GM10248 (cell line): ENCODE measurements at regions not wholly inside any gene's neighbourhood (a gene's known extent, or its start where the extent isn't known, plus 50 kb on each side); places are given as distances from the start of the nearest gene placed in this dataset.

ENCODE experiments used
- CTCF ChIA-PET: fragments of 300-600 bp; sonication (Branson Sonifier 250); formaldehyde crosslinking; extraction: SDS; loops from one replicate; lab custom pipeline; 2021; ENCODE audit warnings: antibody characterized with exemption; lab: Yijun Ruan, JAX
- POLR2A ChIA-PET: fragments of 350-650 bp; sonication (Branson Sonifier 250); formaldehyde crosslinking; extraction: SDS; loops from one replicate; lab custom pipeline; 2020; ENCODE audit warnings: antibody characterized with exemption; lab: Yijun Ruan, JAX
- DNase-seq: peaks from one replicate; pipeline ENCODE4 v3.0.0; 2012; ENCODE audit errors: extremely low spot score
- TF ChIP-seq, protein P1 (sequence below): IDR thresholded peaks from 2 replicates; pipeline ENCODE4 v1.5.1; 2012; ENCODE audit warnings: mild to moderate bottlenecking, low read depth; ENCODE audit errors: extremely low read depth, missing control alignments, control extremely low read depth

DNA sequence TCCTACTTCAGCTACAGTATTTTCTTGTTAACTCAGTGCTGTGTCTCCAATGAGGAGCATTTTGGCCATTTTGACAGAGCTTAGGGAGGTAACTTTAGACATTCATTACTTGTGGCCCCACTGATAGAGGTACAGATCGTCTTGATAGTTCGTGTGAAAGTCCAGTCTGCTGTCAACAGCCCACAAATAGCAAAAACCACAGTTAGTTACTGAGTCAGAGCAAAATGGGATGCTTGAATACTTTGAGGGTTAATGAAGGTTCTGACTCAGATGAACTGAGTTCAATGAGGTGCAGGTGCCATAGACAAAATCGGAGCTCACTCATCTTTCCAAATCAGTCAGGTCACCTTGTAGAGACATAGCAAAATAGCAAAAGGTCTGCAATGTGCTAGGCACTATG, 163.1 kb upstream of the TLE4 start:
- ChIA-PET POLR2A (no interaction called here), CTCF (no interaction called here)
- TF ChIP-seq, protein P1, sequence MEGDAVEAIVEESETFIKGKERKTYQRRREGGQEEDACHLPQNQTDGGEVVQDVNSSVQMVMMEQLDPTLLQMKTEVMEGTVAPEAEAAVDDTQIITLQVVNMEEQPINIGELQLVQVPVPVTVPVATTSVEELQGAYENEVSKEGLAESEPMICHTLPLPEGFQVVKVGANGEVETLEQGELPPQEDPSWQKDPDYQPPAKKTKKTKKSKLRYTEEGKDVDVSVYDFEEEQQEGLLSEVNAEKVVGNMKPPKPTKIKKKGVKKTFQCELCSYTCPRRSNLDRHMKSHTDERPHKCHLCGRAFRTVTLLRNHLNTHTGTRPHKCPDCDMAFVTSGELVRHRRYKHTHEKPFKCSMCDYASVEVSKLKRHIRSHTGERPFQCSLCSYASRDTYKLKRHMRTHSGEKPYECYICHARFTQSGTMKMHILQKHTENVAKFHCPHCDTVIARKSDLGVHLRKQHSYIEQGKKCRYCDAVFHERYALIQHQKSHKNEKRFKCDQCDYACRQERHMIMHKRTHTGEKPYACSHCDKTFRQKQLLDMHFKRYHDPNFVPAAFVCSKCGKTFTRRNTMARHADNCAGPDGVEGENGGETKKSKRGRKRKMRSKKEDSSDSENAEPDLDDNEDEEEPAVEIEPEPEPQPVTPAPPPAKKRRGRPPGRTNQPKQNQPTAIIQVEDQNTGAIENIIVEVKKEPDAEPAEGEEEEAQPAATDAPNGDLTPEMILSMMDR = no peak
- no peak for DNase-seq

DNA sequence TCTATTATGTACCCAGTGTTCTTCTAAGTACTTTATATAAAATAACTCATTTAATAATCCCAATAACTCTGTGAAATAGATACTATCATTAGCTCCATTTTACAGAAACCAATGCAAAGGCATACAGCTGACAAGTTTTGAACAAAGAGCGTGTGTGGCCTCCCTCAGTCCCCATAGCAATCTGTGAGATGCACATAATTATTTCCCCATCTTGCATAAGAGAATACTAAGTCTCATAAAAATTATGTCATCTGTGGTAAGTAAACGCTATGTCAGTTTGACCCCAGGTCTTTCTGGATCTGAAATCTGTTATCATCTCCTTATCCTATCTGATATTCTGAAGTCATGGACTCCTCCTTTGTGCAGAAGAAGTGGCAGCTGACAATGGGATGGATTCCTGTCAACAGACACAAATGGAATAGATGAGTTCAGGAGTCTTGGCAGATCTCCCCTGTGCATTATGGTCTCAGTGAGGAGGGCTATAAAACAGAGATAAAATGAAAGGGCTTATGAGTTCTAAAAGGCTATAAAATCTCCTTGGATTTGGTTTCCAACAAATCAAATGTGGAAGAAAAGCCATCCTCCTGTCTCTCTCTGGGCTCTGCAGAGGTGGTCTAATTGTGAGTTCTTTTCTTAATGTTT, 162.5 kb upstream of the TLE4 start:
- DNase-seq = no peak

DNA sequence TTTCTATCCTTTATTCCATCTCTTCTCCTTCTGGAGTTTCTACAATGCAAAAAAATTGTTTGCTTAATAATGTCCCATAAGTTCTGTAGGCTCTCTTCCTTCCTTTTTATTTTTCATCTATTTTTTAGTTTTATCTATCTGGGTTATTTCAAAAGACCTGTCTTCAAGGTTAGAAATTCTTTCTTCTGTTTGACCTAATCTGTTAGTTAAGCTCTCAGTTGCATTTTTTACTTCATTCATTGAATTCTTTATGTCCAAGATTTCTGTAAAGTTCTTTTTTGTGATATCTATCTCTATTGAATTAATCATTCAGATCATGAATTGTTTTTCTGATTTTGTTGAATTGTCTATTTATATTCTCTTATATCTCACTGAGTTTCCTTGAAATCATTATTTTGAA, 145.9 kb upstream of the TLE4 start:
- CTCF ChIA-PET = interaction anchor here (1.7 kb wide), 1 partner anchor 23 kb away, joined by 5 read pairs; no protein-coding TSS in a partner anchor
- no peak for DNase-seq
- TF ChIP-seq, protein P1 = no peak
- POLR2A ChIA-PET = no interaction called here

More for the DNA sequence above, 162.5 kb upstream of the TLE4 start:
- TF ChIP-seq, protein P1 = no peak
- ChIA-PET POLR2A (no interaction called here), CTCF (no interaction called here)

DNA sequence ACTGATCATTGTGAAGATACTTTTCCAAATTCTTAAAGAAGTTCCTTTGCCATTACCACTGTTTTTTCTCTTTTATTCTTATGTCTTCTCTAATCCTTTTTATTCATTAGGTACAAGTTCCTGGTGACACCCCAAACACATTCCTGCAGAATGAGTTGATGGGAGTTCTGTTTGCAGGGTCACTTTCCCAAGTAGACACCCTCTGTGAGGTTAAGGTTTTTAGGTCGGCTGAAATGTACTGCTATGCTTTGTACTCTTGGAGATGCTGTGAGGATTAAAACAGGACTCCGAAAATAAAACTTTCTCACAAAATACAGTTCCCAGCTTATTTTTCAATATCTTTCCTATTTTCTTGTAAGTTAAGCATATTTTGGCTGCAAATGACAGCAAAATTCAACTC, 143.3 kb upstream of the TLE4 start:
- ChIA-PET POLR2A (no interaction called here), CTCF (no interaction called here)
- TF ChIP-seq, protein P1 = no peak
- no peak for DNase-seq

DNA sequence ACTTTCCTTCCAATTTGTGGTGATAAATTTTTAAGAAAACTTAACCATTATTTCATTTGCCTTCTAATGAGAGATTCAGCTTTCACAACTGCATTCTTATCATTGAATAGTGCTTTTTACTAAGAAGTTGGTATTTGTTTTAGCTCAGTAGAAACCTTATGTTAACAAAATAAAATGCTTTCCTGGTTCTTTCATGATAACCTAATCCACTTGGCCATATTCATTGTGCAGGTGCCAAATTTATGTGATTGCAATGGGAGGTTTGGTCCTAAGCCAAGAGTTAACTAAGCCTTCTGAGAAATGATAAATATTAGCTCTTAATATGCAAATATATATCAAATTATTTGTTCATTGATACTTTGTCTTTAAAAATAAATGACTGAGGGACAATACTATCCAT, 141.1 kb upstream of the TLE4 start:
- POLR2A ChIA-PET = no interaction called here
- no peak for DNase-seq
- TF ChIP-seq, protein P1 = no peak
- CTCF ChIA-PET = interaction anchor here (1.9 kb wide), 1 partner anchor 50 kb away, joined by 4 read pairs; no protein-coding TSS in a partner anchor

DNA sequence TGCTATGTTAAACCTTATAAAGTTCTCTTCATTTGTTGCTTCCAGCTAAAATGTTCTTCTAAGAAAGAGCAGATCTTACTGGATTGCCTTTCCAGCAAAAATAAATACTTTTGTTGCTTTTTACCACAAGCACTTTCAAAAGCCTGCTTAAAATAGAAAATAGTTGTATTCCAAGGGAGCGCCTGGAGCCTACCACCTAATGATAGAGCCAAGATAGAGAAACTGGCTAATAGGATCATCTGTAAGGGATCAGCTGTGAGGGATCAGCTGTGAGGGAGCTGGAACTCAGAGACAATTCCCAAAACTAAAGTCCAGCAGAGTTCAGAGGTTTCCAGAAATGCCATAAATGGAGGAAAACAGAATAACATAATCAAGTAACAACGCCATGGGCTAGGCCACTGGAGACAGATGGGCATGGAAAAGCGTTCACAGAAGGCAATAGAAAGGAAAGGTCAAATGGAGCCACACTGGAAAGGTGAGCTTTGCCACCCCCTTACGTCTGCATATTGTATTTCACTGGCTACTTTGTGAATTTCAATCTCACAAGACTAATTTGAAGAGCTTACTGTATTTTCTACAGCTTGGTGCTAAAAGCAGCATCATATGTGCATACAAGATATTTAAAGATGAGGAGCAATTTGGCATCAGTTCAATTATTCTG, 140.6 kb upstream of the TLE4 start:
- TF ChIP-seq, protein P1 = no peak
- ChIA-PET POLR2A (no interaction called here), CTCF (interaction anchor here (1.9 kb wide), 1 partner anchor 50 kb away, joined by 4 read pairs; no protein-coding TSS in a partner anchor)
- DNase-seq = no peak
